Ascending aorta (tissue), 2 donors: ENCODE measurements at regions not wholly inside any gene's neighbourhood (a gene's known extent, or its start where the extent isn't known, plus 50 kb on each side); places are given as distances from the start of the nearest gene placed in this dataset.
A peak's percentile ranks its signal among the peaks of the same experiment; 100 is the strongest.

Source experiments
- DNase-seq, 2 donors: peaks; one replicate each; pipeline ENCODE4 v3.0.0-alpha.2; 2019; ENCODE audit warnings: low spot score in 2 of 2
- H3K27ac ChIP-seq, 2 donors: fragments of 200-600 bp; sonication (generic); one replicate each; pipeline ENCODE4 v1.5.1; 2016 to 2017; ENCODE audit warnings: mild to moderate bottlenecking in 1 of 2
- H3K27me3 ChIP-seq: fragments of 200-600 bp; sonication (generic); one replicate; pipeline ENCODE4 v1.5.1; 2017
- H3K36me3 ChIP-seq, 2 donors: fragments of 200-600 bp; sonication (generic); one replicate each; pipeline ENCODE4 v1.5.1; 2016
- H3K4me1 ChIP-seq, 2 donors: fragments of 200-600 bp; sonication (generic); one replicate each; pipeline ENCODE4 v1.5.1; 2016 to 2017; ENCODE audit warnings: mild to moderate bottlenecking in 1 of 2
- H3K4me3 ChIP-seq, 2 donors: fragments of 200-600 bp; sonication (generic); one replicate each; pipeline ENCODE4 v1.5.1; 2016 to 2017; ENCODE audit warnings: mild to moderate bottlenecking in 1 of 2
- H3K9me3 ChIP-seq, 2 donors: fragments of 200-600 bp; sonication (generic); one replicate each; pipeline ENCODE4 v1.5.1; 2016
- intact Hi-C: fragments of 100-400 bp; cut with DNase I; formaldehyde crosslinking; loops from one replicate; pipeline ENCODE4 v1.15.1; 2023
- TF ChIP-seq, protein P1 (sequence below), 3 experiments: fragments of 200-600 bp in 2 of 3; fragments of 450-650 bp in 1 of 3; sonication (generic) in 2 of 3; IDR thresholded peaks; one replicate each; pipeline ENCODE4 v1.5.1; 2016 to 2019; ENCODE audit warnings: antibody characterized with exemption in 3 of 3, mild to moderate bottlenecking in 1 of 3, moderate library complexity in 1 of 3

GRCh38 chr9:93829271-93830011 lies 125.7 kb downstream of the BARX1 start:
- no peaks in the 10 kb centered on the region for H3K36me3 ChIP-seq
- intact Hi-C loops: no loop called here
- no peaks in the 10 kb centered on the region for H3K4me1 ChIP-seq
- peaks cover 0 to 7% of the 10 kb centered on the region in 2 donors for H3K9me3 ChIP-seq
- peak overlapping the region in 1 of 2 donors; percentile 2 for H3K27ac ChIP-seq
- TF ChIP-seq, protein P1, sequence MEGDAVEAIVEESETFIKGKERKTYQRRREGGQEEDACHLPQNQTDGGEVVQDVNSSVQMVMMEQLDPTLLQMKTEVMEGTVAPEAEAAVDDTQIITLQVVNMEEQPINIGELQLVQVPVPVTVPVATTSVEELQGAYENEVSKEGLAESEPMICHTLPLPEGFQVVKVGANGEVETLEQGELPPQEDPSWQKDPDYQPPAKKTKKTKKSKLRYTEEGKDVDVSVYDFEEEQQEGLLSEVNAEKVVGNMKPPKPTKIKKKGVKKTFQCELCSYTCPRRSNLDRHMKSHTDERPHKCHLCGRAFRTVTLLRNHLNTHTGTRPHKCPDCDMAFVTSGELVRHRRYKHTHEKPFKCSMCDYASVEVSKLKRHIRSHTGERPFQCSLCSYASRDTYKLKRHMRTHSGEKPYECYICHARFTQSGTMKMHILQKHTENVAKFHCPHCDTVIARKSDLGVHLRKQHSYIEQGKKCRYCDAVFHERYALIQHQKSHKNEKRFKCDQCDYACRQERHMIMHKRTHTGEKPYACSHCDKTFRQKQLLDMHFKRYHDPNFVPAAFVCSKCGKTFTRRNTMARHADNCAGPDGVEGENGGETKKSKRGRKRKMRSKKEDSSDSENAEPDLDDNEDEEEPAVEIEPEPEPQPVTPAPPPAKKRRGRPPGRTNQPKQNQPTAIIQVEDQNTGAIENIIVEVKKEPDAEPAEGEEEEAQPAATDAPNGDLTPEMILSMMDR (IDR thresholded peaks at IDR 0.05): no peak
- H3K27me3 ChIP-seq: no peaks in the 10 kb centered on the region
- DNase-seq: no peak
- H3K4me3 ChIP-seq: no peak overlapping the region

- H3K27me3 ChIP-seq: no peaks in the 10 kb centered on the region
- TF ChIP-seq, protein P1 (IDR thresholded peaks at IDR 0.05): no peak
- H3K27ac ChIP-seq: peak overlapping the region in 1 of 2 donors; percentile 5
- H3K4me1 ChIP-seq: no peaks in the 10 kb centered on the region
- H3K36me3 ChIP-seq: no peaks in the 10 kb centered on the region
- H3K9me3 ChIP-seq: peaks cover 0 to 4% of the 10 kb centered on the region in 2 donors
- no peak for DNase-seq
- intact Hi-C loops: no loop called here
- no peak overlapping the region for H3K4me3 ChIP-seq
Observed at GRCh38 chr9:93828331-93829097, 126.6 kb downstream of the BARX1 start.

GRCh38 chr9:93827545-93828330 lies 127.4 kb downstream of the BARX1 start:
- peak overlapping the region in 1 of 2 donors; percentile 5 for H3K27ac ChIP-seq
- intact Hi-C loops: no loop called here

DNA sequence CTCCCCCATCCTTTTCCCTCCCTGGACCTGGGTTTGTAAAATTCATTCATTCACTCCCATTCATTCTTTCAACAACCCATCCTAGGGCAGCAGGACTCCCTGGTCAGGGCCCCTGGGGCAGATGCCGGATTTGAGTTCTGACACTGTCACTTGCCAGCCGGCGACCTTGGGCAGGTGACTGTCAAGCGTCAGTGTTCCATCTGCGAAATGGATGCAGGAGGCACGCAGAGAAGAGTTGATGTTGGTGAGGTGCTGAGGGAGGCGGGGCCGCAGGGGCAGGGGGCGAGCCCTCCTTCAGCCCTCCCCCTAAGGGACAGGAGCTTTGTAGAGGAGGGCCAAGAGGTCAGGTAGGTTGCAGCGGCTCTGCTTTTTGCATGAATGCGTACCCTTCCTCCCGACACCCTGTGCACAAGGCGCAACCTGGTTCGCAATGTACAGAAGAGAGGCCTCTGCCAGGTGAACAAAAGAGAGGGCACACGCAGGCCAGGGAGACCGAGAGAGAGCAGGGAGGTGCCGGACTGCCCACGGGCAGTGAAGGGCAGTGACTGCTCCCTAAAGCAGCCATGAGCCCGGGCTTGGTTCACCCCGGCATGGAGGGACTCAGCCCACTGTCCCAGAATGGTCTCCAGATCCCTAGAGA lies 128.1 kb downstream of the BARX1 start:
- intact Hi-C loops: no loop called here
- Histone ChIP-seq H3K27me3 (no peaks in the 10 kb centered on the region), H3K9me3 (no peaks in the 10 kb centered on the region), H3K4me3 (peak overlapping the region in 1 of 2 donors; percentile 55), H3K4me1 (no peaks in the 10 kb centered on the region), H3K27ac (no peak overlapping the region), H3K36me3 (no peaks in the 10 kb centered on the region)
- TF ChIP-seq, protein P1 (IDR thresholded peaks at IDR 0.05): no peak
- no peak for DNase-seq

More at GRCh38 chr9:93827545-93828330, 127.4 kb downstream of the BARX1 start:
- H3K4me3 ChIP-seq: peak overlapping the region; percentile 18 to 55
- peak in 1 of 2 donors; percentile 61 for DNase-seq
- no peaks in the 10 kb centered on the region for H3K36me3 ChIP-seq
- no peaks in the 10 kb centered on the region for H3K4me1 ChIP-seq
- TF ChIP-seq, protein P1 (IDR thresholded peaks at IDR 0.05): peak; percentile 59 to 89 (median 76)
- H3K27me3 ChIP-seq: no peaks in the 10 kb centered on the region
- no peaks in the 10 kb centered on the region for H3K9me3 ChIP-seq

DNA sequence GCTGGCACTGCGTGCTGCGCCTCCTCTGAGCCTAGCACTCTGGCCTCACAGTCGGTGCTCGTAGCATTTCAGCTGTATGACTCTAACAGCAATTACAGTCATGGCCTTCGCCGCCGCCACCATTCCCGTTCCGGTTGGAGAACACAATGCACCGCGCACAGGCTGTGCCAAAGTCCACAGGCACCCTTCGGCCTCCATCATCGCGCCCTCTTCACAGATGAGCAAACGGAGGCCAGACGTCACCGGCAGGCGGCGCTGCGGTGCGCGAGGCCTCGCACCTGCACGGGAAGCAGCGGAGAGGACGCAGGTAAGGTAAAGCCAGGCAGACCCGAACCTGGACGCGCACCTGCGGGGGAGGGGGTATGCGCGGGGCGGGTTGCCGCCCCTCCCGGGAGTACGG lies 128.9 kb downstream of the BARX1 start:
- intact Hi-C loops: no loop called here
- Histone ChIP-seq H3K27me3 (no peaks in the 10 kb centered on the region), H3K4me1 (no peaks in the 10 kb centered on the region), H3K9me3 (no peaks in the 10 kb centered on the region), H3K36me3 (no peaks in the 10 kb centered on the region), H3K27ac (no peak overlapping the region), H3K4me3 (no peak overlapping the region)
- no peak for DNase-seq
- TF ChIP-seq, protein P1 (IDR thresholded peaks at IDR 0.05): no peak
